ENCODE measurements at regions not wholly inside any gene's neighbourhood (a gene's known extent, or its start where the extent isn't known, plus 50 kb on each side); places are given as distances from the start of the nearest gene placed in this dataset.
"Not testable (repeated sequence)": the region's sequence is repeated elsewhere in the genome, so short reads cannot be mapped to it uniquely, and the experiment has no call there.

DNA sequence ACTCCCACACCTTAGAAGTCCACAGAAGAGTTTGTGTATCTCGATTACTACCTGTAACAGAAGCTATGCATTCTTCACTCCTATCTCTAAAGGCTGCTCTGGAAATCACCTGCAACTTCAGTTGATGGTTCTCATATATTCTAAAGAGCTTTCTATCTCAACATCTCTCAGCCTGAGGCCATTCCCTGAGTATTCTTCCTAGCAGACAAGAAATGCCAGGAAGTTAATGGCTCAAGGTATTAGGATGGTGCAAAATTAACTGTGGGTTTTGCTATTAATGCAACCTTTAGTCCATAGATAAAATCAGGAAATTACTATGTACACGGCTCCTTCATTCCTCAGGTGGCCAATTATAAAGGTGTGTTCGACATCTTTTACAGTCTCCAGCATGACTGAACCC, 290.1 kb downstream of the ZNF716 start:
- DNase-seq (ENCODE audit: low read depth); H3K4me3 ChIP-seq (ENCODE audit: low read depth, low read length): not testable (repeated sequence)

DNA sequence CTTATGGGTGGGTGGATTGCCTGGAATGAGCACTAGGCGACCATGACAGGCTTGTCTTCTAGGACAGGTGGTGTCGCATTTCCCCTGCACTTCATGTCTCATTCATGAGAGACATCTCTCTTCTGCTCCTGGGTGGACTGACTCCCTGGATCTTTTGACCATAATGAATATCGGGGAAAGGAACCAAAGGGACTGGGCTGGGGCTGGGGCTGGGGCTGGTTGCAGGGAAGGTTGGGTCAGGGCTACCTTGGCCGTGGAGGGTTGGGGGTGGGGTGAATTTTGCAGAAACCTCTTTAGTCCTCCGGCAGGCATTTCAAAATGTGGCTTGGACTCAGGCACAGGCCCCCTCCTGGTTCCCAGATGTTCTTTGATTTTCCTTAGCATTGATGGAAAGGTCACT, 319.2 kb downstream of the ZNF716 start:
- TF ChIP-seq CTCF (conservative IDR thresholded peaks at IDR 0.05; ENCODE audit: low read depth, low read length), result no peak
- no peak for DNase-seq (ENCODE audit: low read depth)
- no peak overlapping the region for H3K4me3 ChIP-seq (ENCODE audit: low read depth, low read length)

GRCh38 chr7:57769958-57770357, 320.0 kb downstream of the ZNF716 start:
- no peak for TF ChIP-seq CTCF (conservative IDR thresholded peaks at IDR 0.05; ENCODE audit: low read depth, low read length)

GRCh38 chr7:57772126-57772924, 322.3 kb downstream of the ZNF716 start:
- DNase-seq (ENCODE audit: low read depth), result no peak
- no peak for TF ChIP-seq CTCF (conservative IDR thresholded peaks at IDR 0.05; ENCODE audit: low read depth, low read length)
- no peak overlapping the region for H3K4me3 ChIP-seq (ENCODE audit: low read depth, low read length)

More at GRCh38 chr7:57769958-57770357, 320.0 kb downstream of the ZNF716 start:
- H3K4me3 ChIP-seq (ENCODE audit: low read depth, low read length), result no peak overlapping the region
- DNase-seq (ENCODE audit: low read depth), result no peak

GRCh38 chr7:57774300-57774699, 324.3 kb downstream of the ZNF716 start:
- H3K4me3 ChIP-seq (ENCODE audit: low read depth, low read length), result no peak overlapping the region
- no peak for TF ChIP-seq CTCF (conservative IDR thresholded peaks at IDR 0.05; ENCODE audit: low read depth, low read length)
- DNase-seq (ENCODE audit: low read depth), result no peak

DNA sequence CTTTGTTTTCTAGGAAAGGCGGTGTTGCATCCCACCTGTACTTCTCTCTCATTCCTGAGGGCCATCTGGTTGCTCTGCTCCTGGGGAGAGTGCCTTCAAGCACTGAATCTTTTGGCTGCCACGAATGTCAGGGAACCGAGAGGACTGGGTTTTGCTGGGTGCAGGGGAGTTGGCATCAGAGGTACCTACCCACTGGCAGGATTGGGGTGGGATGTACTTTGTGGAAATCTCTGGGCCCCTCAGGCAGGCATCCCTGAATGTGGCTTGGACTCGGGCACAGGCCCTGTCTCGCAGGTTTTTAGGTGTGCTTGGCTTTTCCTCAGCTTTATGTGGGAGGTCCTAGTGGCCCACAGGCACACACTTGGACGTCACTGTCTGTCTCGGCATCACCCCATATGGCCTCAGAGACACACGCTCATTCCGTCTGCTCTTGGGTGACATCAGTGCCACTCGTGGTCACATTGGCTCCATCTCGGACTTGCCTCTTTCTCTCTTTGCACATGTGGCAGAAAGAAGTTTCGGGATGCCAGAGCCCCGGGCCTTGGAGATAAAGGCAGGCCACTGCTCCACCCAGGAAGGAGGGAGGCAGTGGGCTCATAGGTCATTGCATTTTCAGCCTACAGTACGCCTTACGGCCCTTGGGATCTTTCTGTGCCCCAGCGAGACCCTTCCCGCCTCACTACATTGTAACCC, 325.6 kb downstream of the ZNF716 start:
- no peak overlapping the region for H3K4me3 ChIP-seq (ENCODE audit: low read depth, low read length)
- no peak for TF ChIP-seq CTCF (conservative IDR thresholded peaks at IDR 0.05; ENCODE audit: low read depth, low read length)
- no peak for DNase-seq (ENCODE audit: low read depth)

- not testable (repeated sequence) for H3K4me3 ChIP-seq (ENCODE audit: low read depth, low read length); DNase-seq (ENCODE audit: low read depth)
These were observed 326.3 kb downstream of the ZNF716 start for GRCh38 chr7:57776136-57776856.

Measured in epithelial cell of proximal tubule (primary cell).